Loucy (cell line): ENCODE measurements at regions not wholly inside any gene's neighbourhood (a gene's known extent, or its start where the extent isn't known, plus 50 kb on each side); places are given as distances from the start of the nearest gene placed in this dataset.

Source experiments
- H2AFZ ChIP-seq: fragments of 200-600 bp; sonication (generic); 2 replicates; pipeline ENCODE4 v1.6.0; 2016; ENCODE audit warnings: antibody characterized with exemption, mild to moderate bottlenecking, low read length, moderate library complexity
- H3F3A ChIP-seq: fragments of 200-600 bp; 2 replicates; pipeline ENCODE4 v1.6.0; 2016; ENCODE audit warnings: antibody characterized with exemption, low read depth, mild to moderate bottlenecking
- H3K27me3 ChIP-seq: fragments of 200-600 bp; sonication (generic); 2 replicates; pipeline ENCODE4 v1.6.1; 2014; ENCODE audit warnings: low read length, mild to moderate bottlenecking; ENCODE audit not compliant: insufficient read depth, poor library complexity, severe bottlenecking
- H3K36me3 ChIP-seq: fragments of 200-600 bp; sonication (generic); 2 replicates; pipeline ENCODE4 v1.6.1; 2016; ENCODE audit warnings: low read length; ENCODE audit not compliant: insufficient read depth
- H3K4me1 ChIP-seq: fragments of 200-600 bp; sonication (generic); 2 replicates; pipeline ENCODE4 v1.5.1; 2014; ENCODE audit warnings: low read length, mild to moderate bottlenecking; ENCODE audit not compliant: insufficient read depth, poor library complexity, severe bottlenecking
- H3K4me2 ChIP-seq: fragments of 200-600 bp; sonication (generic); 2 replicates; pipeline ENCODE4 v1.6.0; 2014; ENCODE audit warnings: antibody characterized with exemption, low read length, low read depth, mild to moderate bottlenecking; ENCODE audit not compliant: poor library complexity, severe bottlenecking
- H3K4me3 ChIP-seq: fragments of 200-600 bp; sonication (generic); 2 replicates; pipeline ENCODE4 v1.5.1; 2014; ENCODE audit warnings: low read length, mild to moderate bottlenecking, mixed read lengths; ENCODE audit not compliant: poor library complexity, severe bottlenecking
- H3K79me2 ChIP-seq: fragments of 200-600 bp; sonication (generic); 2 replicates; pipeline ENCODE4 v1.6.1; 2014; ENCODE audit warnings: low read length; ENCODE audit not compliant: insufficient read depth
- H3K9ac ChIP-seq: fragments of 200-600 bp; sonication (generic); 2 replicates; pipeline ENCODE4 v1.6.0; 2014; ENCODE audit warnings: mild to moderate bottlenecking, low read depth, low read length, moderate library complexity; ENCODE audit not compliant: poor library complexity, severe bottlenecking
- H3K9me2 ChIP-seq: fragments of 200-600 bp; sonication (generic); replicated peaks from 2 replicates; pipeline ENCODE4 v1.6.1; 2016; ENCODE audit warnings: low read depth, low read length, mixed read lengths
- H3K9me3 ChIP-seq: fragments of 200-600 bp; sonication (generic); 2 replicates; pipeline ENCODE4 v1.6.1; 2014; ENCODE audit warnings: mild to moderate bottlenecking, antibody characterized with exemption, low read length, low read depth; ENCODE audit not compliant: insufficient read depth
- H4K20me1 ChIP-seq: fragments of 200-600 bp; sonication (generic); 2 replicates; pipeline ENCODE4 v1.6.0; 2014; ENCODE audit warnings: antibody characterized with exemption, low read length, mild to moderate bottlenecking; ENCODE audit not compliant: insufficient read depth, poor library complexity, severe bottlenecking
- CTCF ChIP-seq: fragments of 200-600 bp; sonication (generic); conservative IDR thresholded peaks from 2 replicates; pipeline ENCODE4 v1.5.1; 2014; ENCODE audit warnings: mild to moderate bottlenecking, antibody characterized with exemption, low read length
- EZH2phosphoT487 ChIP-seq: fragments of 200-600 bp; IDR thresholded peaks from 2 replicates; pipeline ENCODE4 v1.6.1; 2018; ENCODE audit warnings: antibody characterized with exemption, mild to moderate bottlenecking, moderate library complexity, borderline replicate concordance

- H2AFZ ChIP-seq = no peak overlapping the region
- H4K20me1 ChIP-seq = no peaks in the 10 kb centered on the region
- H3K4me2 ChIP-seq = no peak overlapping the region
- TF ChIP-seq EZH2phosphoT487 (no peak), CTCF (no peak)
- no peaks in the 10 kb centered on the region for H3K79me2 ChIP-seq
- no peaks in the 10 kb centered on the region for H3K4me1 ChIP-seq
- no peaks in the 10 kb centered on the region for H3K9me3 ChIP-seq
- H3K9me2 ChIP-seq = no peaks in the 10 kb centered on the region
- no peaks in the 10 kb centered on the region for H3K36me3 ChIP-seq
- H3K27me3 ChIP-seq = no peaks in the 10 kb centered on the region
- no peaks in the 10 kb centered on the region for H3F3A ChIP-seq
- H3K4me3 ChIP-seq = no peak overlapping the region
- no peak overlapping the region for H3K9ac ChIP-seq
These were observed 75.4 kb upstream of the FSHB start for GRCh38 chr11:30155428-30155827.

- Histone ChIP-seq H3K27me3 (no peaks in the 10 kb centered on the region), H3K9me3 (no peaks in the 10 kb centered on the region)
- TF ChIP-seq CTCF (no peak), EZH2phosphoT487 (no peak)
These were observed 71.3 kb upstream of the FSHB start for GRCh38 chr11:30159546-30159945.

GRCh38 chr11:30165652-30166051 is 65.2 kb upstream of the FSHB start:
- H3F3A ChIP-seq = no peaks in the 10 kb centered on the region
- no peaks in the 10 kb centered on the region for H3K4me1 ChIP-seq
- H2AFZ ChIP-seq = no peak overlapping the region
- no peaks in the 10 kb centered on the region for H3K9me2 ChIP-seq
- H3K27me3 ChIP-seq = no peaks in the 10 kb centered on the region
- TF ChIP-seq EZH2phosphoT487 = no peak
- TF ChIP-seq CTCF = no peak
- no peaks in the 10 kb centered on the region for H4K20me1 ChIP-seq
- H3K79me2 ChIP-seq = no peaks in the 10 kb centered on the region
- H3K4me3 ChIP-seq = no peak overlapping the region
- H3K36me3 ChIP-seq = no peaks in the 10 kb centered on the region
- H3K9ac ChIP-seq = no peak overlapping the region
- no peaks in the 10 kb centered on the region for H3K9me3 ChIP-seq
- H3K4me2 ChIP-seq = no peak overlapping the region

More at GRCh38 chr11:30159546-30159945, 71.3 kb upstream of the FSHB start:
- Histone ChIP-seq H4K20me1 (no peaks in the 10 kb centered on the region), H3K79me2 (no peaks in the 10 kb centered on the region), H3K4me2 (no peak overlapping the region), H3K4me3 (no peak overlapping the region), H3K36me3 (no peaks in the 10 kb centered on the region), H3K9ac (no peak overlapping the region), H3F3A (no peaks in the 10 kb centered on the region), H3K9me2 (no peaks in the 10 kb centered on the region), H2AFZ (no peak overlapping the region), H3K4me1 (no peaks in the 10 kb centered on the region)
